ENCODE measurements at regions not wholly inside any gene's neighbourhood (a gene's known extent, or its start where the extent isn't known, plus 50 kb on each side); places are given as distances from the start of the nearest gene placed in this dataset.

DNA sequence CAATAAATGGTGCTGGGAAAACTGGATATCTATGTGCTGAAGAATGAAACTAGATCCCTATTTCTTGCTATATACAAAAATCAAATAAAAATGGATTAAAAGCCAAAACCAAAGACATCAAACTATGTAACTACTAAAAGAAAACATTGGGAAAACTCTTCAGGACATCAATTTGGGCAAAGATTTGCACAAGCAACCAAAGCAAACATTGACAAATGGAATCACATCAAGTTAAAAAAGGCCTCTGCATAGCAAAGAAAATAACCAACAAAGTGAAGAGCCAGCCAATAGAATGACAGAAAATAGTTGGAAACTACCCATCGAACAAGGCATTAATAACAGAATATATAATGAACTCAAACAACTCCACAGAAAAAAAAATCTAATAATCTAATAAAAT, 1495.3 kb downstream of the SI start:
- no peaks in the 10 kb centered on the region for H3K27me3 ChIP-seq (ENCODE audit: control insufficient read depth in 2 of 2, insufficient read depth in 2 of 2, low read length in 2 of 2)
- no peak overlapping the region for H3K27ac Mint-ChIP-seq
- H3K27me3 Mint-ChIP-seq = no peaks in the 10 kb centered on the region
- H3K36me3 ChIP-seq (ENCODE audit: control insufficient read depth in 2 of 3, insufficient read depth in 3 of 3, low read length in 3 of 3) = no peaks in the 10 kb centered on the region
- POLR2A ChIA-PET = no interaction called here
- H3K4me3 Mint-ChIP-seq = no peak overlapping the region
- H3K9me3 Mint-ChIP-seq = peaks cover 0 to 22% (median 8%) of the 10 kb centered on the region in 11 donors
- H3K27ac ChIP-seq (ENCODE audit: low read depth, low read length) = no peak overlapping the region
- CTCF ChIA-PET = no interaction called here
- no peaks in the 10 kb centered on the region for H3K4me1 ChIP-seq (ENCODE audit: control insufficient read depth in 2 of 2, insufficient read depth in 2 of 2, low read length in 2 of 2)
- peaks cover 0 to 5% (median 0%) of the 10 kb centered on the region in 5 donors for H3K36me3 Mint-ChIP-seq
- DNase-seq (no peak), ATAC-seq (no peak)
- intact Hi-C loops (cut with micrococcal nuclease) = no loop called here
- no peaks in the 10 kb centered on the region for H3K4me1 Mint-ChIP-seq
- peaks cover 0 to 8% (median 0%) of the 10 kb centered on the region in 3 experiments for H3K9me3 ChIP-seq (ENCODE audit: control insufficient read depth in 2 of 3, low read length in 3 of 3)
- H3K4me3 ChIP-seq (ENCODE audit: low read length) = no peak overlapping the region

DNA sequence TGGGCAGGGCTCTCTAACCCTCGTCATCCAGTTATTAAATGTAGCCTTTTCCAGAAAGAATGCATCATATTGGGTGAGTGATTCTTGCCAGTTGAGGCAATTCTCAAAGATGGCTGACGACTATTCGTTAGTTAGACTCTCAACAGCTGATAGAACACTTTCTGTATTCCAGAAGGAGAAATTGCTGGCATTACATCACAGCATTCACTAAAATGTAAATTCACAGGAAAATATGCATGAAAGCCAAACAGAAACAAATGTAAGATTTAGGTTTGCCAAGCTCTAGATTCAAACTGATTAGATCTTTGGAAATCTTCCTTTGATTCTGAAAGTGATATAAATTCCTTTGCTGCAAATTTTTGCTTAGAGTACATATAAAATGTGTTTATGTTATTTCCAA, 1501.0 kb downstream of the SI start:
- H3K27ac ChIP-seq (ENCODE audit: low read depth, low read length) = no peak overlapping the region
- ATAC-seq (no peak), DNase-seq (no peak)
- no peak overlapping the region for H3K27ac Mint-ChIP-seq
- H3K9me3 ChIP-seq (ENCODE audit: control insufficient read depth in 2 of 3, low read length in 3 of 3) = peaks cover 0 to 4% (median 0%) of the 10 kb centered on the region in 3 experiments
- H3K36me3 Mint-ChIP-seq = no peaks in the 10 kb centered on the region
- no peaks in the 10 kb centered on the region for H3K36me3 ChIP-seq (ENCODE audit: control insufficient read depth in 2 of 3, insufficient read depth in 3 of 3, low read length in 3 of 3)
- H3K4me3 Mint-ChIP-seq = no peak overlapping the region
- no peak overlapping the region for H3K4me3 ChIP-seq (ENCODE audit: low read length)
- no peaks in the 10 kb centered on the region for H3K27me3 Mint-ChIP-seq
- peaks cover 0 to 17% (median 3%) of the 10 kb centered on the region in 11 donors for H3K9me3 Mint-ChIP-seq
- CTCF ChIA-PET = no interaction called here
- no peaks in the 10 kb centered on the region for H3K27me3 ChIP-seq (ENCODE audit: control insufficient read depth in 2 of 2, insufficient read depth in 2 of 2, low read length in 2 of 2)
- intact Hi-C loops (cut with micrococcal nuclease) = no loop called here
- POLR2A ChIA-PET = no interaction called here
- H3K4me1 ChIP-seq (ENCODE audit: control insufficient read depth in 2 of 2, insufficient read depth in 2 of 2, low read length in 2 of 2) = no peaks in the 10 kb centered on the region
- H3K4me1 Mint-ChIP-seq = no peaks in the 10 kb centered on the region

DNA sequence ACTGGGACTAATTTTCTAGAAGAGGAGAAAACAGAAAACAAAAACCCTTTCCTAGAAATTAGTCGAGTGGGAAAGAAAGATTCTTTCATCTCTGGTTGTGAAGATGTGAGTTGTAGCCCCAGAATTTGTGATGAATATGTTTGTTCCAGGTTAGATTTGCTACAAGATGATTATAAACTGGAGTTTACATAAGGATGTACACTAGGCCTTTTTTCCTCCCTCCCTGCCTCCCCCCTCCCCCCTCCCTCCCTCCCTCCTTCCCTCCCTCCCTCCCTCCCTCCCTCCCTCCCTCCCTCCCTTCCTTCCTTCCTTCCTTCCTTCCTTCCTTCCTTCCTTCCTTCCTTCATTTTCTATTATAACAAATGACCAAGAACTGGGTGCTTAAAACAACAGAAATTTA, 1502.0 kb downstream of the SI start:
- Histone ChIP-seq H3K27me3 (ENCODE audit: control insufficient read depth in 2 of 2, insufficient read depth in 2 of 2, low read length in 2 of 2) (no peaks in the 10 kb centered on the region), H3K27ac (ENCODE audit: low read depth, low read length) (no peak overlapping the region), H3K9me3 (ENCODE audit: control insufficient read depth in 2 of 3, low read length in 3 of 3) (peaks cover 0 to 4% (median 0%) of the 10 kb centered on the region in 3 experiments), H3K4me1 (ENCODE audit: control insufficient read depth in 2 of 2, insufficient read depth in 2 of 2, low read length in 2 of 2) (no peaks in the 10 kb centered on the region), H3K4me3 (ENCODE audit: low read length) (no peak overlapping the region), H3K36me3 (ENCODE audit: control insufficient read depth in 2 of 3, insufficient read depth in 3 of 3, low read length in 3 of 3) (no peaks in the 10 kb centered on the region)
- ChIA-PET CTCF (no interaction called here), POLR2A (no interaction called here)
- DNase-seq (no peak), ATAC-seq (no peak)
- no peaks in the 10 kb centered on the region for H3K36me3 Mint-ChIP-seq
- H3K4me1 Mint-ChIP-seq = no peaks in the 10 kb centered on the region
- no peak overlapping the region for H3K4me3 Mint-ChIP-seq
- no peak overlapping the region for H3K27ac Mint-ChIP-seq
- no peaks in the 10 kb centered on the region for H3K27me3 Mint-ChIP-seq
- intact Hi-C loops (cut with micrococcal nuclease) = no loop called here
- peaks cover 2 to 14% (median 6%) of the 10 kb centered on the region in 11 donors for H3K9me3 Mint-ChIP-seq

GRCh38 chr3:163573324-163573723, 1505.0 kb downstream of the SI start:
- no peaks in the 10 kb centered on the region for H3K27me3 ChIP-seq (ENCODE audit: control insufficient read depth in 2 of 2, insufficient read depth in 2 of 2, low read length in 2 of 2)
- peaks cover 0 to 4% (median 0%) of the 10 kb centered on the region in 3 experiments for H3K9me3 ChIP-seq (ENCODE audit: control insufficient read depth in 2 of 3, low read length in 3 of 3)
- Mint-ChIP-seq H3K27ac (peak overlapping the region in 1 of 9 donors; percentile 77), H3K9me3 (peaks cover 0 to 19% (median 9%) of the 10 kb centered on the region in 11 donors), H3K4me1 (no peaks in the 10 kb centered on the region), H3K36me3 (no peaks in the 10 kb centered on the region), H3K27me3 (no peaks in the 10 kb centered on the region), H3K4me3 (no peak overlapping the region)
- intact Hi-C loops (cut with micrococcal nuclease) = no loop called here
- POLR2A ChIA-PET = no interaction called here
- DNase-seq = no peak
- CTCF ChIA-PET = no interaction called here
- H3K4me3 ChIP-seq (ENCODE audit: low read length) = no peak overlapping the region
- H3K27ac ChIP-seq (ENCODE audit: low read depth, low read length) = no peak overlapping the region
- H3K4me1 ChIP-seq (ENCODE audit: control insufficient read depth in 2 of 2, insufficient read depth in 2 of 2, low read length in 2 of 2) = no peaks in the 10 kb centered on the region
- H3K36me3 ChIP-seq (ENCODE audit: control insufficient read depth in 2 of 3, insufficient read depth in 3 of 3, low read length in 3 of 3) = no peaks in the 10 kb centered on the region
- ATAC-seq = no peak

DNA sequence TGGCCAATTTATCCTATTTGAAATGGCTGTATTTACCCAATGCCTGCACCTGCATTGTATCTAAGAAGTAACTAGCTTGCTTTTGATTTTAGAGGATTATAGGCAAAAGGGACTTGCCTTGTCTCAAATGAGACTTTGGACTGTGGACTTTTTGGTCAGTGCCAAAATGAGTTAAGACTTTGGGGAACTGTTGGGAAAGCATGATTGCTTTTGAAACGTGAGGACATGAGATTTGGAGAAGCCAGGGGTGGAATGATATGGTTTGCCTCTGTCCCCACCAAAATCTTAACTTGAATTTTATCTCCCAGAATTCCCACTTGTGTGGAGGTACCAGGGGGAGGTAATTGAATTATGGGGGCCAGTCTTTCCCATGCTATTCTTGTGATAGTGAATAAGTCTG, 1505.4 kb downstream of the SI start:
- Histone ChIP-seq H3K4me1 (ENCODE audit: control insufficient read depth in 2 of 2, insufficient read depth in 2 of 2, low read length in 2 of 2) (no peaks in the 10 kb centered on the region), H3K27me3 (ENCODE audit: control insufficient read depth in 2 of 2, insufficient read depth in 2 of 2, low read length in 2 of 2) (no peaks in the 10 kb centered on the region), H3K9me3 (ENCODE audit: control insufficient read depth in 2 of 3, low read length in 3 of 3) (peaks cover 0 to 4% (median 0%) of the 10 kb centered on the region in 3 experiments), H3K36me3 (ENCODE audit: control insufficient read depth in 2 of 3, insufficient read depth in 3 of 3, low read length in 3 of 3) (no peaks in the 10 kb centered on the region), H3K27ac (ENCODE audit: low read depth, low read length) (no peak overlapping the region), H3K4me3 (ENCODE audit: low read length) (no peak overlapping the region)
- ChIA-PET POLR2A (no interaction called here), CTCF (no interaction called here)
- Mint-ChIP-seq H3K4me1 (no peaks in the 10 kb centered on the region), H3K27me3 (no peaks in the 10 kb centered on the region), H3K4me3 (no peak overlapping the region), H3K36me3 (no peaks in the 10 kb centered on the region), H3K9me3 (peaks cover 0 to 19% (median 9%) of the 10 kb centered on the region in 11 donors), H3K27ac (no peak overlapping the region)
- intact Hi-C loops (cut with micrococcal nuclease) = no loop called here
- no peak for DNase-seq
- ATAC-seq = no peak

- H3K4me1 Mint-ChIP-seq = no peaks in the 10 kb centered on the region
- no peak overlapping the region for H3K27ac Mint-ChIP-seq
Measured at GRCh38 chr3:163563485-163563884, 1514.8 kb downstream of the SI start.

GRCh38 chr3:163562625-163563024, 1515.7 kb downstream of the SI start:
- CTCF ChIA-PET = no interaction called here
- Mint-ChIP-seq H3K4me1 (no peaks in the 10 kb centered on the region), H3K9me3 (peaks cover 0 to 3% (median 0%) of the 10 kb centered on the region in 11 donors), H3K4me3 (no peak overlapping the region), H3K27me3 (no peaks in the 10 kb centered on the region), H3K36me3 (no peaks in the 10 kb centered on the region), H3K27ac (no peak overlapping the region)
- Histone ChIP-seq H3K9me3 (ENCODE audit: control insufficient read depth in 2 of 3, low read length in 3 of 3) (no peaks in the 10 kb centered on the region), H3K27ac (ENCODE audit: low read depth, low read length) (no peak overlapping the region), H3K27me3 (ENCODE audit: control insufficient read depth in 2 of 2, insufficient read depth in 2 of 2, low read length in 2 of 2) (no peaks in the 10 kb centered on the region), H3K4me3 (ENCODE audit: low read length) (no peak overlapping the region), H3K36me3 (ENCODE audit: control insufficient read depth in 2 of 3, insufficient read depth in 3 of 3, low read length in 3 of 3) (no peaks in the 10 kb centered on the region), H3K4me1 (ENCODE audit: control insufficient read depth in 2 of 2, insufficient read depth in 2 of 2, low read length in 2 of 2) (no peaks in the 10 kb centered on the region)
- DNase-seq (no peak), ATAC-seq (no peak)
- POLR2A ChIA-PET = no interaction called here
- intact Hi-C loops (cut with micrococcal nuclease) = no loop called here

More at GRCh38 chr3:163563485-163563884, 1514.8 kb downstream of the SI start:
- Histone ChIP-seq H3K36me3 (ENCODE audit: control insufficient read depth in 2 of 3, insufficient read depth in 3 of 3, low read length in 3 of 3) (no peaks in the 10 kb centered on the region), H3K9me3 (ENCODE audit: control insufficient read depth in 2 of 3, low read length in 3 of 3) (no peaks in the 10 kb centered on the region), H3K4me1 (ENCODE audit: control insufficient read depth in 2 of 2, insufficient read depth in 2 of 2, low read length in 2 of 2) (no peaks in the 10 kb centered on the region), H3K27ac (ENCODE audit: low read depth, low read length) (no peak overlapping the region), H3K27me3 (ENCODE audit: control insufficient read depth in 2 of 2, insufficient read depth in 2 of 2, low read length in 2 of 2) (no peaks in the 10 kb centered on the region), H3K4me3 (ENCODE audit: low read length) (no peak overlapping the region)
- ATAC-seq (no peak), DNase-seq (no peak)
- POLR2A ChIA-PET = no interaction called here
- Mint-ChIP-seq H3K36me3 (no peaks in the 10 kb centered on the region), H3K9me3 (peaks cover 0 to 3% (median 0%) of the 10 kb centered on the region in 11 donors), H3K4me3 (no peak overlapping the region), H3K27me3 (no peaks in the 10 kb centered on the region)
- CTCF ChIA-PET = no interaction called here
- intact Hi-C loops (cut with micrococcal nuclease) = no loop called here

Data from naive thymus-derived CD4-positive, alpha-beta T cell (primary cell).